GM12892 (cell line): ENCODE measurements at regions not wholly inside any gene's neighbourhood (a gene's known extent, or its start where the extent isn't known, plus 50 kb on each side); places are given as distances from the start of the nearest gene placed in this dataset.

Experiments used
- POLR2A ChIP-seq: IDR thresholded peaks from 2 replicates; pipeline ENCODE4 v1.6.1; 2011; ENCODE audit warnings: low read depth, low read length, control low read depth
- POLR2AphosphoS5 ChIP-seq: IDR thresholded peaks from 2 replicates; pipeline ENCODE4 v1.6.1; 2011; ENCODE audit warnings: low read depth, low read length, control low read depth

- TF ChIP-seq POLR2A = no peak
- no peak for TF ChIP-seq POLR2AphosphoS5
Observed at GRCh38 chr6:112971651-112972050, 624.5 kb downstream of the RFPL4B start.
